ENCODE measurements at regions not wholly inside any gene's neighbourhood (a gene's known extent, or its start where the extent isn't known, plus 50 kb on each side); places are given as distances from the start of the nearest gene placed in this dataset.

DNA sequence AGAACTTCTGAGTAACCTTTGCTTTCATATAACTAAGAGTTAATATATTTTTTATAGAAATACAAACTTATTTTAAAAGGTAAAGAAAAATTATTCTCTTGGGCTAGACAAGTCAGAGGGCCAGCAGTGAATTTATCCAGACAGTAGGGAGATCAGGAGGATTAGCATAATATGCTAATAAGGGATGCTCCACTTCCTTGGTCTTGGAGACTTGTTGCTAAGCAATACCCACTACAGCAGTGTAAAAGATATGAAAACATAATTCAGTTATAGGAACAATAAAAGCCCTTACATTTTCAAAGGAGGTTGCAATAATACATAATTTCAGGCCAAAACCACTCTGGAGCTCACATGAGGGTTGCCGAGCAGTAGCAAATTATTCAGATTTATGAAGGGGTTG is 615.6 kb downstream of the KCNH5 start:
- TF ChIP-seq, protein P1, sequence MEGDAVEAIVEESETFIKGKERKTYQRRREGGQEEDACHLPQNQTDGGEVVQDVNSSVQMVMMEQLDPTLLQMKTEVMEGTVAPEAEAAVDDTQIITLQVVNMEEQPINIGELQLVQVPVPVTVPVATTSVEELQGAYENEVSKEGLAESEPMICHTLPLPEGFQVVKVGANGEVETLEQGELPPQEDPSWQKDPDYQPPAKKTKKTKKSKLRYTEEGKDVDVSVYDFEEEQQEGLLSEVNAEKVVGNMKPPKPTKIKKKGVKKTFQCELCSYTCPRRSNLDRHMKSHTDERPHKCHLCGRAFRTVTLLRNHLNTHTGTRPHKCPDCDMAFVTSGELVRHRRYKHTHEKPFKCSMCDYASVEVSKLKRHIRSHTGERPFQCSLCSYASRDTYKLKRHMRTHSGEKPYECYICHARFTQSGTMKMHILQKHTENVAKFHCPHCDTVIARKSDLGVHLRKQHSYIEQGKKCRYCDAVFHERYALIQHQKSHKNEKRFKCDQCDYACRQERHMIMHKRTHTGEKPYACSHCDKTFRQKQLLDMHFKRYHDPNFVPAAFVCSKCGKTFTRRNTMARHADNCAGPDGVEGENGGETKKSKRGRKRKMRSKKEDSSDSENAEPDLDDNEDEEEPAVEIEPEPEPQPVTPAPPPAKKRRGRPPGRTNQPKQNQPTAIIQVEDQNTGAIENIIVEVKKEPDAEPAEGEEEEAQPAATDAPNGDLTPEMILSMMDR (IDR thresholded peaks at IDR 0.05) = no peak
- TF ChIP-seq POLR2A (IDR thresholded peaks at IDR 0.05) = no peak

Measured in body of pancreas (tissue), 4 donors.